Uterus (tissue), 3 donors: ENCODE measurements at regions not wholly inside any gene's neighbourhood (a gene's known extent, or its start where the extent isn't known, plus 50 kb on each side); places are given as distances from the start of the nearest gene placed in this dataset.

ENCODE experiments used
- DNase-seq, 2 donors: peaks; one replicate each; pipeline ENCODE4 v3.0.0-alpha.2; 2019 to 2020
- H3K27ac ChIP-seq, 2 donors: fragments of 200-600 bp; sonication (generic); 1 replicate in 1 of 2; 2 replicates in 1 of 2; pipeline ENCODE4 v1.5.1; 2016 to 2018
- H3K27me3 ChIP-seq, 2 donors: fragments of 200-600 bp; sonication (generic); one replicate each; pipeline ENCODE4 v1.5.1; 2018 to 2019; ENCODE audit warnings: control low read depth in 1 of 2
- H3K36me3 ChIP-seq, 2 donors: fragments of 200-600 bp; sonication (generic); one replicate each; pipeline ENCODE4 v1.5.1; 2019; ENCODE audit warnings: control low read depth in 1 of 2
- H3K4me1 ChIP-seq, 2 donors: fragments of 200-600 bp; sonication (generic); one replicate each; pipeline ENCODE4 v1.5.1; 2018 to 2019; ENCODE audit warnings: control low read depth in 1 of 2
- H3K4me3 ChIP-seq, 2 donors: fragments of 200-600 bp; sonication (generic); 1 replicate in 1 of 2; 2 replicates in 1 of 2; pipeline ENCODE4 v1.5.1; 2018 to 2019; ENCODE audit warnings: mild to moderate bottlenecking in 1 of 2
- H3K9me3 ChIP-seq, 2 donors: fragments of 200-600 bp; sonication (generic); one replicate each; pipeline ENCODE4 v1.5.1; 2019; ENCODE audit warnings: control low read depth in 1 of 2
- CTCF ChIP-seq, 4 experiments: fragments of 200-600 bp in 2 of 4; fragments of 450-650 bp in 2 of 4; sonication (generic) in 2 of 4; IDR thresholded peaks; one replicate each; pipeline ENCODE4 v1.5.1; 2016 to 2019; ENCODE audit warnings: antibody characterized with exemption in 4 of 4, mild to moderate bottlenecking in 2 of 4, moderate library complexity in 1 of 4
- POLR2A ChIP-seq, 2 donors: fragments of 450-650 bp; IDR thresholded peaks; one replicate each; pipeline ENCODE4 v1.6.1; 2016; ENCODE audit warnings: antibody characterized with exemption in 2 of 2, mild to moderate bottlenecking in 1 of 2, moderate library complexity in 1 of 2
- intact Hi-C: fragments of 100-400 bp; cut with DNase I; formaldehyde crosslinking; loops from one replicate; pipeline ENCODE4 v1.15.1; 2023; ENCODE audit warnings: low total_unique reads
- donor health status: DM: yes; HTN: yes; CAD: no.

DNA sequence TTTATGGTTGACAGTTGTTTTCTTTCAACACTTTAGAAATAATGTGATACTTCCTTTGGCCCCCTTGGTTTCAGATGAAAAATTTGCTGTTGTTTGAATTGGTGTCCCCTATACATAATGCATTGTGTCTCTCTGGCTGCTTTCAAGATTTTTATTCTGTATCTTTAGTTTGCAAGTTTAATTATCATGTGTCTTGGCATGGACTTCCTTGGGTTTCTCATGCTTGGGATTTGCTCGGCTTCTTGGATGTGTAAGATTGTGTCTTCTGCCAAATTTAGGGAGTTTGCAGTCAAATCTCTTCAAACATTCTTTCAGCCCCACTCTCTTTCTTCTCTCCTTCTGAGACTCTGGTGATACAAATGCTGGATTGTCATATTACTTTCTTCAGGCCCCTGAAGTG, 53.4 kb upstream of the PTPRG start:
- no peak for DNase-seq
- Histone ChIP-seq H3K4me3 (no peak overlapping the region), H3K4me1 (no peaks in the 10 kb centered on the region), H3K9me3 (no peaks in the 10 kb centered on the region), H3K36me3 (no peaks in the 10 kb centered on the region), H3K27ac (no peak overlapping the region), H3K27me3 (no peaks in the 10 kb centered on the region)
- intact Hi-C loops, result no loop called here
- no peak for TF ChIP-seq CTCF (IDR thresholded peaks at IDR 0.05)
- no peak for TF ChIP-seq POLR2A (IDR thresholded peaks at IDR 0.05)
